ENCODE measurements at regions not wholly inside any gene's neighbourhood (a gene's known extent, or its start where the extent isn't known, plus 50 kb on each side); places are given as distances from the start of the nearest gene placed in this dataset.

- Histone ChIP-seq H4K20me1 (ENCODE audit: insufficient read depth) (no peaks in the 10 kb centered on the region), H3K27me3 (ENCODE audit: insufficient read depth, low read depth, low read length) (no peaks in the 10 kb centered on the region), H3K4me2 (ENCODE audit: low read length) (no peak overlapping the region), H3K36me3 (ENCODE audit: insufficient read depth, low read length) (no peaks in the 10 kb centered on the region), H3K9me3 (ENCODE audit: low read length) (no peaks in the 10 kb centered on the region), H3K9ac (ENCODE audit: low read length) (no peak overlapping the region), H3K9me2 (ENCODE audit: insufficient read depth, low read length) (no peaks in the 10 kb centered on the region), H3K79me2 (replicated peaks; ENCODE audit: insufficient read depth, low read length) (no peaks in the 10 kb centered on the region), H3K27ac (ENCODE audit: low read length) (no peak overlapping the region), H3K4me3 (ENCODE audit: low read length) (no peak overlapping the region), H2AFZ (ENCODE audit: low read depth, low read length) (no peak overlapping the region), H3F3A (ENCODE audit: insufficient read depth, low read length, poor library complexity, severe bottlenecking) (no peaks in the 10 kb centered on the region)
- TF ChIP-seq MXI1 (conservative IDR thresholded peaks at IDR 0.05; ENCODE audit: poor library complexity, severe bottlenecking) (no peak), EP300 (conservative IDR thresholded peaks at IDR 0.05; ENCODE audit: poor library complexity, severe bottlenecking) (no peak), SMC3 (conservative IDR thresholded peaks at IDR 0.05; ENCODE audit: poor library complexity) (no peak), CTCF (IDR thresholded peaks at IDR 0.05; ENCODE audit: poor library complexity, severe bottlenecking) (no peak), EZH2 (IDR thresholded peaks at IDR 0.05; ENCODE audit: borderline replicate concordance, insufficient read depth, low read length, poor library complexity, severe bottlenecking) (no peak), RAD21 (conservative IDR thresholded peaks at IDR 0.05) (no peak), TAF1 (IDR thresholded peaks at IDR 0.05; ENCODE audit: low read depth) (no peak), POLR2AphosphoS5 (IDR thresholded peaks at IDR 0.05) (no peak)
- TF ChIP-seq, protein P1, sequence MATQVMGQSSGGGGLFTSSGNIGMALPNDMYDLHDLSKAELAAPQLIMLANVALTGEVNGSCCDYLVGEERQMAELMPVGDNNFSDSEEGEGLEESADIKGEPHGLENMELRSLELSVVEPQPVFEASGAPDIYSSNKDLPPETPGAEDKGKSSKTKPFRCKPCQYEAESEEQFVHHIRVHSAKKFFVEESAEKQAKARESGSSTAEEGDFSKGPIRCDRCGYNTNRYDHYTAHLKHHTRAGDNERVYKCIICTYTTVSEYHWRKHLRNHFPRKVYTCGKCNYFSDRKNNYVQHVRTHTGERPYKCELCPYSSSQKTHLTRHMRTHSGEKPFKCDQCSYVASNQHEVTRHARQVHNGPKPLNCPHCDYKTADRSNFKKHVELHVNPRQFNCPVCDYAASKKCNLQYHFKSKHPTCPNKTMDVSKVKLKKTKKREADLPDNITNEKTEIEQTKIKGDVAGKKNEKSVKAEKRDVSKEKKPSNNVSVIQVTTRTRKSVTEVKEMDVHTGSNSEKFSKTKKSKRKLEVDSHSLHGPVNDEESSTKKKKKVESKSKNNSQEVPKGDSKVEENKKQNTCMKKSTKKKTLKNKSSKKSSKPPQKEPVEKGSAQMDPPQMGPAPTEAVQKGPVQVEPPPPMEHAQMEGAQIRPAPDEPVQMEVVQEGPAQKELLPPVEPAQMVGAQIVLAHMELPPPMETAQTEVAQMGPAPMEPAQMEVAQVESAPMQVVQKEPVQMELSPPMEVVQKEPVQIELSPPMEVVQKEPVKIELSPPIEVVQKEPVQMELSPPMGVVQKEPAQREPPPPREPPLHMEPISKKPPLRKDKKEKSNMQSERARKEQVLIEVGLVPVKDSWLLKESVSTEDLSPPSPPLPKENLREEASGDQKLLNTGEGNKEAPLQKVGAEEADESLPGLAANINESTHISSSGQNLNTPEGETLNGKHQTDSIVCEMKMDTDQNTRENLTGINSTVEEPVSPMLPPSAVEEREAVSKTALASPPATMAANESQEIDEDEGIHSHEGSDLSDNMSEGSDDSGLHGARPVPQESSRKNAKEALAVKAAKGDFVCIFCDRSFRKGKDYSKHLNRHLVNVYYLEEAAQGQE (IDR thresholded peaks at IDR 0.05; ENCODE audit: borderline replicate concordance) = no peak
Observed at GRCh38 chr9:105048331-105048730, 120.4 kb upstream of the ABCA1 start.

DNA sequence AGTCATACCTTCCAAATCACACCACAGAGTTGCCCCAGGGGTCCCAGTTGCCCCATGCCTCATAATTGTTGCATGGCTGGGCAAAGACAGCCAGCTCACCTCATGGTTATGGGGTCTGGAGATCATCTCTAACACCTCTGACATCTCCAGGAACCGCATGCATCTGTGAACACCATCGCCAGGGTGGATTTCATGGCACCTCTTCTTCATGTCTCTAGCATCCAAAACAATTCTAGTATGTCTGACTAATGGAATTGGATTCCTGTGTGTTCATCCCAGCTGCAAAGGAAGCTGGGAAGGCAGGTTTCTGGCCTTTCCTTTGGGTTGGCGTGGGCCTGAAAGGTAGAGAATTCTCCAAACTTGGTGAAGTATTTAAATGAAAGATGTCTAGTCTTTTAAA is 122.3 kb upstream of the ABCA1 start:
- Histone ChIP-seq H4K20me1 (ENCODE audit: insufficient read depth) (no peaks in the 10 kb centered on the region), H3K36me3 (ENCODE audit: insufficient read depth, low read length) (no peaks in the 10 kb centered on the region), H3K9ac (ENCODE audit: low read length) (no peak overlapping the region), H3K27ac (ENCODE audit: low read length) (no peak overlapping the region), H3K4me3 (ENCODE audit: low read length) (no peak overlapping the region), H2AFZ (ENCODE audit: low read depth, low read length) (no peak overlapping the region), H3K27me3 (ENCODE audit: insufficient read depth, low read depth, low read length) (no peaks in the 10 kb centered on the region), H3K9me3 (ENCODE audit: low read length) (no peaks in the 10 kb centered on the region), H3K4me2 (ENCODE audit: low read length) (no peak overlapping the region), H3K79me2 (replicated peaks; ENCODE audit: insufficient read depth, low read length) (no peaks in the 10 kb centered on the region), H3K9me2 (ENCODE audit: insufficient read depth, low read length) (no peaks in the 10 kb centered on the region), H3F3A (ENCODE audit: insufficient read depth, low read length, poor library complexity, severe bottlenecking) (no peaks in the 10 kb centered on the region)
- TF ChIP-seq SMC3 (conservative IDR thresholded peaks at IDR 0.05; ENCODE audit: poor library complexity) (no peak), EZH2 (IDR thresholded peaks at IDR 0.05; ENCODE audit: borderline replicate concordance, insufficient read depth, low read length, poor library complexity, severe bottlenecking) (no peak), CTCF (IDR thresholded peaks at IDR 0.05; ENCODE audit: poor library complexity, severe bottlenecking) (no peak), MXI1 (conservative IDR thresholded peaks at IDR 0.05; ENCODE audit: poor library complexity, severe bottlenecking) (no peak), POLR2AphosphoS5 (IDR thresholded peaks at IDR 0.05) (no peak), RAD21 (conservative IDR thresholded peaks at IDR 0.05) (no peak), TAF1 (IDR thresholded peaks at IDR 0.05; ENCODE audit: low read depth) (no peak), EP300 (conservative IDR thresholded peaks at IDR 0.05; ENCODE audit: poor library complexity, severe bottlenecking) (no peak)
- TF ChIP-seq, protein P1 (IDR thresholded peaks at IDR 0.05; ENCODE audit: borderline replicate concordance) = no peak
